ENCODE measurements at regions not wholly inside any gene's neighbourhood (a gene's known extent, or its start where the extent isn't known, plus 50 kb on each side); places are given as distances from the start of the nearest gene placed in this dataset.

DNA sequence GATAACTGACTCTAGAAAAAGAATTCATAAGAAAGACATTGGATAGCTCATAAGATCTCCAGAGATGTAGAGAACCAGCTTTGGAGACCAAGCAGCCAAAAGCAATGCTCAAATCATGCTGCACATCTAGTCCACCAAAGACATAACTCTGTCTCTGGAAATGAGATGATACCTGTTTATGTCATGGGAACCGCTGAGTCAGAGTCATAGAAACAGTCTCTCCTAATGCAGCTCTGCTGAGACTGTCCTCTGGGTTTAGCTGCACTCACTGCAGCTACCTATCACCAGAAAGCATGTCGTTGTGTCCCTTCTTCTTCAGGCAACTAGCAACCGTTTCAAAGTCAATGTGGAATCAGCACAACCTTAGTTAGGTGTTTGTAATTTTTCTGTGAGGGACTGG lies 218.5 kb upstream of the ROBO1 start:
- H3K9ac ChIP-seq (ENCODE audit: low read depth in 1 of 2, low read length in 2 of 2), result no peak overlapping the region
- DNase-seq (ENCODE audit: low spot score), result no peak
- no peaks in the 10 kb centered on the region for H3K9me3 ChIP-seq (ENCODE audit: control insufficient read depth in 4 of 4, low read length in 3 of 4)
- no peak overlapping the region for H3K27ac ChIP-seq (ENCODE audit: low read depth in 1 of 2, low read length in 2 of 2)
- no peak overlapping the region for H3K4me3 ChIP-seq (ENCODE audit: low read depth in 1 of 3, low read length in 3 of 3)
- H3K4me1 ChIP-seq (ENCODE audit: control insufficient read depth in 4 of 4, insufficient read depth in 4 of 4, low read length in 3 of 4), result no peaks in the 10 kb centered on the region
- H3K36me3 ChIP-seq (ENCODE audit: control insufficient read depth in 4 of 4, insufficient read depth in 3 of 4, low read depth in 1 of 4, low read length in 3 of 4), result no peaks in the 10 kb centered on the region
- no peaks in the 10 kb centered on the region for H3K27me3 ChIP-seq (ENCODE audit: control insufficient read depth in 4 of 4, insufficient read depth in 4 of 4, low read length in 3 of 4)
- 67% methylated on average over 3 of the region's 3 CpGs for WGBS
- TF ChIP-seq SP1 (IDR thresholded peaks at IDR 0.05), result no peak
- no peak for TF ChIP-seq HNF4G (IDR thresholded peaks at IDR 0.05)
- no peak for TF ChIP-seq FOXA1 (IDR thresholded peaks at IDR 0.05)
- no peak for TF ChIP-seq GABPA (IDR thresholded peaks at IDR 0.05 in 1 of 2, conservative IDR thresholded peaks at IDR 0.05 in 1 of 2)
- TF ChIP-seq RAD21 (IDR thresholded peaks at IDR 0.05), result no peak

DNA sequence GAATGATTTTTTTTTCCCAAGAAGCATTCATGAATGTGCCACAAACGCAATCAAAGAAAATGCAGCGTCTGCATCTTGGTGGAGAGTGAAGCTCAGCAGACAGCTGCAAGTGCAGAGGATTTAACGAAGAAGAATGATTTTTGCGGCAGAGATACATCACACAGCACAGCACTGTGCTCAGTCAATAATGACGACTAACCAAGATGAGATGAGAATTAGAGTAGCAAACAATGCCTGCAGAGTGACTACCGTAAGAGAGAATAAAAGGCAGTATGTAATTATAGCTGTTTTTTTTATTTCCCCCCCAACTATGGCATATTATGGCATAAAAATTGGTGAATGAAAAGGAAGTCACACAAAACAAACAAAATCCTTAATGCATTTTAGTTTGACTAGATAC lies 218.0 kb upstream of the ROBO1 start:
- WGBS, result 75% methylated on average over 6 of the region's 6 CpGs
- Histone ChIP-seq H3K9ac (ENCODE audit: low read depth in 1 of 2, low read length in 2 of 2) (no peak overlapping the region), H3K4me1 (ENCODE audit: control insufficient read depth in 4 of 4, insufficient read depth in 4 of 4, low read length in 3 of 4) (no peaks in the 10 kb centered on the region), H3K27ac (ENCODE audit: low read depth in 1 of 2, low read length in 2 of 2) (no peak overlapping the region), H3K4me3 (ENCODE audit: low read depth in 1 of 3, low read length in 3 of 3) (no peak overlapping the region), H3K9me3 (ENCODE audit: control insufficient read depth in 4 of 4, low read length in 3 of 4) (no peaks in the 10 kb centered on the region), H3K36me3 (ENCODE audit: control insufficient read depth in 4 of 4, insufficient read depth in 3 of 4, low read depth in 1 of 4, low read length in 3 of 4) (no peaks in the 10 kb centered on the region), H3K27me3 (ENCODE audit: control insufficient read depth in 4 of 4, insufficient read depth in 4 of 4, low read length in 3 of 4) (no peaks in the 10 kb centered on the region)
- no peak for DNase-seq (ENCODE audit: low spot score)
- TF ChIP-seq HNF4G (IDR thresholded peaks at IDR 0.05), result no peak
- TF ChIP-seq GABPA (IDR thresholded peaks at IDR 0.05 in 1 of 2, conservative IDR thresholded peaks at IDR 0.05 in 1 of 2), result no peak
- TF ChIP-seq EGR1 (IDR thresholded peaks at IDR 0.05; ENCODE audit: low read depth in 2 of 2), result no peak
- TF ChIP-seq, protein P1, sequence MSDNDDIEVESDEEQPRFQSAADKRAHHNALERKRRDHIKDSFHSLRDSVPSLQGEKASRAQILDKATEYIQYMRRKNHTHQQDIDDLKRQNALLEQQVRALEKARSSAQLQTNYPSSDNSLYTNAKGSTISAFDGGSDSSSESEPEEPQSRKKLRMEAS (IDR thresholded peaks at IDR 0.05), result no peak
- TF ChIP-seq RAD21 (IDR thresholded peaks at IDR 0.05), result no peak
- TF ChIP-seq HNF4A (conservative IDR thresholded peaks at IDR 0.05), result no peak
- TF ChIP-seq TAF1 (conservative IDR thresholded peaks at IDR 0.05), result no peak
- TF ChIP-seq, protein P2, sequence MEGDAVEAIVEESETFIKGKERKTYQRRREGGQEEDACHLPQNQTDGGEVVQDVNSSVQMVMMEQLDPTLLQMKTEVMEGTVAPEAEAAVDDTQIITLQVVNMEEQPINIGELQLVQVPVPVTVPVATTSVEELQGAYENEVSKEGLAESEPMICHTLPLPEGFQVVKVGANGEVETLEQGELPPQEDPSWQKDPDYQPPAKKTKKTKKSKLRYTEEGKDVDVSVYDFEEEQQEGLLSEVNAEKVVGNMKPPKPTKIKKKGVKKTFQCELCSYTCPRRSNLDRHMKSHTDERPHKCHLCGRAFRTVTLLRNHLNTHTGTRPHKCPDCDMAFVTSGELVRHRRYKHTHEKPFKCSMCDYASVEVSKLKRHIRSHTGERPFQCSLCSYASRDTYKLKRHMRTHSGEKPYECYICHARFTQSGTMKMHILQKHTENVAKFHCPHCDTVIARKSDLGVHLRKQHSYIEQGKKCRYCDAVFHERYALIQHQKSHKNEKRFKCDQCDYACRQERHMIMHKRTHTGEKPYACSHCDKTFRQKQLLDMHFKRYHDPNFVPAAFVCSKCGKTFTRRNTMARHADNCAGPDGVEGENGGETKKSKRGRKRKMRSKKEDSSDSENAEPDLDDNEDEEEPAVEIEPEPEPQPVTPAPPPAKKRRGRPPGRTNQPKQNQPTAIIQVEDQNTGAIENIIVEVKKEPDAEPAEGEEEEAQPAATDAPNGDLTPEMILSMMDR (IDR thresholded peaks at IDR 0.05; ENCODE audit: low read depth, low read length, missing input control), result no peak
- TF ChIP-seq YY1 (IDR thresholded peaks at IDR 0.05), result no peak
- no peak for TF ChIP-seq NR2F2 (IDR thresholded peaks at IDR 0.05)
- no peak for TF ChIP-seq FOXA2 (IDR thresholded peaks at IDR 0.05)
- no peak for TF ChIP-seq JUND (IDR thresholded peaks at IDR 0.05)
- TF ChIP-seq, protein P3, sequence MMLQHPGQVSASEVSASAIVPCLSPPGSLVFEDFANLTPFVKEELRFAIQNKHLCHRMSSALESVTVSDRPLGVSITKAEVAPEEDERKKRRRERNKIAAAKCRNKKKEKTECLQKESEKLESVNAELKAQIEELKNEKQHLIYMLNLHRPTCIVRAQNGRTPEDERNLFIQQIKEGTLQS (IDR thresholded peaks at IDR 0.05), result no peak
- TF ChIP-seq FOXA1 (IDR thresholded peaks at IDR 0.05), result no peak
- TF ChIP-seq RXRA (IDR thresholded peaks at IDR 0.05), result no peak
- TF ChIP-seq, protein P4, sequence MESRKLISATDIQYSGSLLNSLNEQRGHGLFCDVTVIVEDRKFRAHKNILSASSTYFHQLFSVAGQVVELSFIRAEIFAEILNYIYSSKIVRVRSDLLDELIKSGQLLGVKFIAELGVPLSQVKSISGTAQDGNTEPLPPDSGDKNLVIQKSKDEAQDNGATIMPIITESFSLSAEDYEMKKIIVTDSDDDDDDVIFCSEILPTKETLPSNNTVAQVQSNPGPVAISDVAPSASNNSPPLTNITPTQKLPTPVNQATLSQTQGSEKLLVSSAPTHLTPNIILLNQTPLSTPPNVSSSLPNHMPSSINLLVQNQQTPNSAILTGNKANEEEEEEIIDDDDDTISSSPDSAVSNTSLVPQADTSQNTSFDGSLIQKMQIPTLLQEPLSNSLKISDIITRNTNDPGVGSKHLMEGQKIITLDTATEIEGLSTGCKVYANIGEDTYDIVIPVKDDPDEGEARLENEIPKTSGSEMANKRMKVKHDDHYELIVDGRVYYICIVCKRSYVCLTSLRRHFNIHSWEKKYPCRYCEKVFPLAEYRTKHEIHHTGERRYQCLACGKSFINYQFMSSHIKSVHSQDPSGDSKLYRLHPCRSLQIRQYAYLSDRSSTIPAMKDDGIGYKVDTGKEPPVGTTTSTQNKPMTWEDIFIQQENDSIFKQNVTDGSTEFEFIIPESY (IDR thresholded peaks at IDR 0.05), result no peak
